ENCODE measurements at regions not wholly inside any gene's neighbourhood (a gene's known extent, or its start where the extent isn't known, plus 50 kb on each side); places are given as distances from the start of the nearest gene placed in this dataset.
"Not testable (repeated sequence)": the region's sequence is repeated elsewhere in the genome, so short reads cannot be mapped to it uniquely, and the experiment has no call there.

- DNase-seq (ENCODE audit: low read depth): no peak
Measured at GRCh38 chr2:53493210-53493609, 274.4 kb upstream of the CHAC2 start.

GRCh38 chr2:53490659-53491058 lies 276.9 kb upstream of the CHAC2 start:
- DNase-seq (ENCODE audit: low read depth): peak; percentile 27

GRCh38 chr2:53486185-53486899 lies 281.3 kb upstream of the CHAC2 start:
- not testable (repeated sequence) for DNase-seq (ENCODE audit: low read depth)

- no peak for DNase-seq (ENCODE audit: low read depth)
Measured at GRCh38 chr2:53485021-53485728, 282.4 kb upstream of the CHAC2 start.

- no peak for DNase-seq (ENCODE audit: low read depth)
Measured at GRCh38 chr2:53484531-53484930, 283.1 kb upstream of the CHAC2 start.

- no peak for DNase-seq (ENCODE audit: low read depth)
Measured at GRCh38 chr2:53477517-53477916, 290.1 kb upstream of the CHAC2 start.

GRCh38 chr2:53476834-53477233 lies 290.8 kb upstream of the CHAC2 start:
- DNase-seq (ENCODE audit: low read depth): no peak

- no peak for DNase-seq (ENCODE audit: low read depth)
Measured at GRCh38 chr2:53475766-53476165, 291.8 kb upstream of the CHAC2 start.

GRCh38 chr2:53475321-53475720 lies 292.3 kb upstream of the CHAC2 start:
- no peak for DNase-seq (ENCODE audit: low read depth)

GRCh38 chr2:53474914-53475313 lies 292.7 kb upstream of the CHAC2 start:
- DNase-seq (ENCODE audit: low read depth): no peak

- no peak for DNase-seq (ENCODE audit: low read depth)
Measured at GRCh38 chr2:53473775-53474311, 293.8 kb upstream of the CHAC2 start.

- DNase-seq (ENCODE audit: low read depth): no peak
Measured at GRCh38 chr2:53473236-53473635, 294.4 kb upstream of the CHAC2 start.

GRCh38 chr2:53467467-53468180 lies 300.0 kb upstream of the CHAC2 start:
- DNase-seq (ENCODE audit: low read depth): no peak

GRCh38 chr2:53463806-53464726 lies 303.5 kb upstream of the CHAC2 start:
- DNase-seq (ENCODE audit: low read depth): no peak

GRCh38 chr2:53460937-53461336 lies 306.7 kb upstream of the CHAC2 start:
- DNase-seq (ENCODE audit: low read depth): no peak

- no peak for DNase-seq (ENCODE audit: low read depth)
Measured at GRCh38 chr2:53460347-53460746, 307.3 kb upstream of the CHAC2 start.

- no peak for DNase-seq (ENCODE audit: low read depth)
Measured at GRCh38 chr2:53455094-53455493, 312.5 kb upstream of the CHAC2 start.

- no peak for DNase-seq (ENCODE audit: low read depth)
Measured at GRCh38 chr2:53452957-53453748, 314.5 kb upstream of the CHAC2 start.

- DNase-seq (ENCODE audit: low read depth): no peak
Measured at GRCh38 chr2:53452400-53452799, 315.2 kb upstream of the CHAC2 start.

- no peak for DNase-seq (ENCODE audit: low read depth)
Measured at GRCh38 chr2:53450923-53451322, 316.7 kb upstream of the CHAC2 start.

GRCh38 chr2:53448591-53448990 lies 319.0 kb upstream of the CHAC2 start:
- DNase-seq (ENCODE audit: low read depth): no peak

Data from iris pigment epithelial cell (primary cell).